Osteoblast (primary cell): ENCODE measurements at regions not wholly inside any gene's neighbourhood (a gene's known extent, or its start where the extent isn't known, plus 50 kb on each side); places are given as distances from the start of the nearest gene placed in this dataset.

Experiments used
- DNase-seq: peaks from one replicate; pipeline ENCODE4 v3.0.0; 2011; ENCODE audit warnings: low spot score, mixed read lengths; ENCODE audit not compliant: insufficient read length; ENCODE audit errors: missing footprints
- H2AFZ ChIP-seq: 2 replicates; pipeline ENCODE4 v1.6.0; 2011; ENCODE audit warnings: mild to moderate bottlenecking, low read length
- H3K27ac ChIP-seq: 2 replicates; pipeline ENCODE4 v1.5.1; 2011; ENCODE audit warnings: mild to moderate bottlenecking, low read depth, low read length, moderate library complexity
- H3K27me3 ChIP-seq: 2 replicates; pipeline ENCODE4 v1.6.0; 2012; ENCODE audit warnings: mild to moderate bottlenecking, control low read depth, inconsistent platforms, low read length, moderate library complexity; ENCODE audit not compliant: insufficient read depth
- H3K36me3 ChIP-seq: 2 replicates; pipeline ENCODE4 v1.5.1; 2011; ENCODE audit warnings: mild to moderate bottlenecking, low read length, control low read depth, moderate library complexity; ENCODE audit not compliant: insufficient read depth
- H3K4me1 ChIP-seq: 2 replicates; pipeline ENCODE4 v1.5.1; 2011; ENCODE audit warnings: mild to moderate bottlenecking, low read length, control low read depth, moderate library complexity; ENCODE audit not compliant: insufficient read depth
- H3K4me2 ChIP-seq: 2 replicates; pipeline ENCODE4 v1.6.0; 2011; ENCODE audit warnings: mild to moderate bottlenecking, low read length; ENCODE audit not compliant: insufficient read depth
- H3K4me3 ChIP-seq: fragments of 200-600 bp; sonication (generic); 3 replicates; pipeline ENCODE4 v1.5.1; 2012; ENCODE audit warnings: mild to moderate bottlenecking, low read length, inconsistent platforms; ENCODE audit not compliant: insufficient read depth
- H3K79me2 ChIP-seq: 2 replicates; pipeline ENCODE4 v1.6.0; 2012; ENCODE audit warnings: mild to moderate bottlenecking, low read length, control low read depth, inconsistent platforms; ENCODE audit not compliant: insufficient read depth
- H3K9me3 ChIP-seq: 2 replicates; pipeline ENCODE4 v1.5.1; 2011; ENCODE audit warnings: low read depth, low read length, control low read depth
- H4K20me1 ChIP-seq: 2 replicates; pipeline ENCODE4 v1.6.0; 2012; ENCODE audit warnings: mild to moderate bottlenecking, low read length, control low read depth; ENCODE audit not compliant: insufficient read depth
- TF ChIP-seq, protein P1 (sequence below): IDR thresholded peaks from 2 replicates; pipeline ENCODE4 v1.5.1; 2011; ENCODE audit warnings: mild to moderate bottlenecking, low read depth, low read length, moderate library complexity; ENCODE audit errors: extremely low read depth

DNA sequence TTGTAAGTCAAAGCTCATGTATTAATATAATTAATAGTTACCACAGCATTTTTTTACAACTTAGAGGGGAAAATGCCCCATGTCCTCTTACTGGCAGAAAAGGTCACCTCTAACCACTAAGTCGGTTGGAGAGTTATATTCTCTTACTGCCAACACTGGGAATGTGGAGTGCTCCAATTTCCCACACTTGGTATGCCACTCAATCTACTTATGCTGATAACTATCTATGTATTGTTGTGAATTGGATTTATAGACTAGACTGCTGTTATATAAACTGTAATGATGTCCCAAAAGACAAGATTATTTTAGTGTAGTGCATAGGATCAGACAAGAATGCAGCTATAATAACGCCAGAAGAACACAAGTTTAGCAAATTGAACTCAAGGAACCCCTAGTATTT lies 2385.2 kb upstream of the C9orf72 start:
- TF ChIP-seq, protein P1, sequence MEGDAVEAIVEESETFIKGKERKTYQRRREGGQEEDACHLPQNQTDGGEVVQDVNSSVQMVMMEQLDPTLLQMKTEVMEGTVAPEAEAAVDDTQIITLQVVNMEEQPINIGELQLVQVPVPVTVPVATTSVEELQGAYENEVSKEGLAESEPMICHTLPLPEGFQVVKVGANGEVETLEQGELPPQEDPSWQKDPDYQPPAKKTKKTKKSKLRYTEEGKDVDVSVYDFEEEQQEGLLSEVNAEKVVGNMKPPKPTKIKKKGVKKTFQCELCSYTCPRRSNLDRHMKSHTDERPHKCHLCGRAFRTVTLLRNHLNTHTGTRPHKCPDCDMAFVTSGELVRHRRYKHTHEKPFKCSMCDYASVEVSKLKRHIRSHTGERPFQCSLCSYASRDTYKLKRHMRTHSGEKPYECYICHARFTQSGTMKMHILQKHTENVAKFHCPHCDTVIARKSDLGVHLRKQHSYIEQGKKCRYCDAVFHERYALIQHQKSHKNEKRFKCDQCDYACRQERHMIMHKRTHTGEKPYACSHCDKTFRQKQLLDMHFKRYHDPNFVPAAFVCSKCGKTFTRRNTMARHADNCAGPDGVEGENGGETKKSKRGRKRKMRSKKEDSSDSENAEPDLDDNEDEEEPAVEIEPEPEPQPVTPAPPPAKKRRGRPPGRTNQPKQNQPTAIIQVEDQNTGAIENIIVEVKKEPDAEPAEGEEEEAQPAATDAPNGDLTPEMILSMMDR, result no peak
- no peak for DNase-seq
- Histone ChIP-seq H3K9me3 (no peaks in the 10 kb centered on the region), H3K27ac (no peak overlapping the region), H3K27me3 (no peaks in the 10 kb centered on the region), H3K4me3 (no peak overlapping the region), H3K36me3 (no peaks in the 10 kb centered on the region), H3K79me2 (no peaks in the 10 kb centered on the region), H2AFZ (no peak overlapping the region), H3K4me2 (no peak overlapping the region), H3K4me1 (no peaks in the 10 kb centered on the region), H4K20me1 (no peaks in the 10 kb centered on the region)

DNA sequence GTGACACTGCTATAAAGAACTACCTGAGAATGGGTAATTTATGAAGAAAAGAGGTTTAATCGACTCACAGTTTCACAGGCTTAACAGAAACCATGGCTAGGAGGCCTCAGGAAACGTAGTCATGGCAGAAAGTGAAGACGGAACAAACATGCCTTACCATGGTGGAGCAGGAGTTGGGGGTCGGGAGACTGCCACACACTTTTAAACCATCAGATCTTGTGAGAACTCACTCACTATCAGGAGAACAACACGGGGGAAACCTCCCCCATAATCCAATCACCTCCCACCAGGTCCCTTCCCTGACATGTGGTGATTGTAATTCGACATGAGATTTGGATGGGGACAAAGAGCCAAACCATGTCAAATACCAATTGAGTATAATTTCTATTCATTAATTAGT lies 2392.6 kb upstream of the C9orf72 start:
- TF ChIP-seq, protein P1, result no peak
- DNase-seq, result no peak
- H3K27ac ChIP-seq, result no peak overlapping the region
- no peaks in the 10 kb centered on the region for H3K4me1 ChIP-seq
- H3K79me2 ChIP-seq, result no peaks in the 10 kb centered on the region
- H3K4me2 ChIP-seq, result no peak overlapping the region
- H3K27me3 ChIP-seq, result no peaks in the 10 kb centered on the region
- no peak overlapping the region for H3K4me3 ChIP-seq
- H2AFZ ChIP-seq, result no peak overlapping the region
- H3K9me3 ChIP-seq, result no peaks in the 10 kb centered on the region
- H4K20me1 ChIP-seq, result no peaks in the 10 kb centered on the region
- H3K36me3 ChIP-seq, result no peaks in the 10 kb centered on the region

DNA sequence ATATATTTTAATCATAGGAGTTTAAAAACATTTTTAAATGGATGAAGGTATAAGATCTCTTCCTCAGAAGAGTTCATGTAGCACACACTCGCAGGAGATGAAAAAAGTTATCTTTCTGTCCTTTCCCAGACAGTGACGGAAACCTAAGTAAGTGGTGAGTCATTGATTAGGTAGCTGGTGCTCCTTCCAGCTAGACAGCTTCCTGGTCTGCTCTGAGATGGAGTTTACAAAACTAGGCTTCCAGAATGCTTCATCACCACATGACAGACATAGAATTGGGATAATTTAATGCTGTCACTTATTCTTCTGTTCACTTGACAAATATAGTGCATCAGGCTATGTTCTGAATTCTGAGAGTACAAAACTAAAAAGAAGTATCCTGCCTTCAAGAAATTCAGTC lies 2393.0 kb upstream of the C9orf72 start:
- Histone ChIP-seq H3K79me2 (no peaks in the 10 kb centered on the region), H3K4me1 (no peaks in the 10 kb centered on the region), H3K4me2 (no peak overlapping the region), H3K4me3 (no peak overlapping the region), H3K36me3 (no peaks in the 10 kb centered on the region), H2AFZ (no peak overlapping the region), H3K27ac (no peak overlapping the region), H4K20me1 (no peaks in the 10 kb centered on the region), H3K27me3 (no peaks in the 10 kb centered on the region), H3K9me3 (no peaks in the 10 kb centered on the region)
- TF ChIP-seq, protein P1, result no peak
- no peak for DNase-seq

DNA sequence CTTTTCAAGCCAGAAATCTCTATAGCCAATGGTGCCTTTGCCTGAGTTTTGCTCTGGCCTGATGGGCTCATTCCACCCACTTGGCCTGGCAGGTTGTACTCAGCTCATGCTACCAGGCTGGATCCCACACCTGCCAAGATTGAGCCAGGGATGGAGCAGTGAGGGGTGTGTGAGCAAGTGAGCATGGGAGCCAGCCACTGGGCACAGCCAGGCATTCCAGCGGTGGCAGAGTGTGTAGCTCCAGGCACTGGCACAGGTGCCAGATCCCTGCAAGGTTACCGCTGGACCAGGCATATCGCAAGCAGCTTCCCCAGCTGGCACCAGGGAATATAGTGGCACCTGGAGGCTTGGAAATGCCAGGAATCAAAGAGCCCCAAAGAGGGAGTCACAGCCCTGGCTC lies 2395.6 kb upstream of the C9orf72 start:
- TF ChIP-seq, protein P1, result no peak
- Histone ChIP-seq H3K36me3 (no peaks in the 10 kb centered on the region), H3K27ac (no peak overlapping the region), H3K79me2 (no peaks in the 10 kb centered on the region), H3K4me2 (no peak overlapping the region), H3K4me3 (no peak overlapping the region), H3K4me1 (no peaks in the 10 kb centered on the region), H3K9me3 (no peaks in the 10 kb centered on the region), H3K27me3 (no peaks in the 10 kb centered on the region), H4K20me1 (no peaks in the 10 kb centered on the region), H2AFZ (no peak overlapping the region)
- no peak for DNase-seq
